NB4 (cell line): ENCODE measurements at regions not wholly inside any gene's neighbourhood (a gene's known extent, or its start where the extent isn't known, plus 50 kb on each side); places are given as distances from the start of the nearest gene placed in this dataset.

Source experiments
- DNase-seq: peaks from one replicate; pipeline ENCODE4 v3.0.0; 2010; ENCODE audit warnings: low read depth
- H3K4me3 ChIP-seq: one replicate; pipeline ENCODE4 v1.5.1; 2011; ENCODE audit warnings: mild to moderate bottlenecking, low read depth, low read length, moderate library complexity
- CTCF ChIP-seq: IDR thresholded peaks from one replicate; pipeline ENCODE4 v1.5.1; 2012; ENCODE audit warnings: low read depth, low read length
- MYC ChIP-seq: IDR thresholded peaks from 2 replicates; pipeline ENCODE4 v1.6.1; 2011; ENCODE audit warnings: low read depth, low read length
- POLR2A ChIP-seq: IDR thresholded peaks from 2 replicates; pipeline ENCODE4 v1.6.1; 2011; ENCODE audit warnings: mild to moderate bottlenecking; ENCODE audit not compliant: insufficient read length; ENCODE audit errors: extremely low read depth
- TF ChIP-seq, protein P1 (sequence below): IDR thresholded peaks from 2 replicates; pipeline ENCODE4 v1.6.1; 2011; ENCODE audit warnings: low read depth, low read length

DNA sequence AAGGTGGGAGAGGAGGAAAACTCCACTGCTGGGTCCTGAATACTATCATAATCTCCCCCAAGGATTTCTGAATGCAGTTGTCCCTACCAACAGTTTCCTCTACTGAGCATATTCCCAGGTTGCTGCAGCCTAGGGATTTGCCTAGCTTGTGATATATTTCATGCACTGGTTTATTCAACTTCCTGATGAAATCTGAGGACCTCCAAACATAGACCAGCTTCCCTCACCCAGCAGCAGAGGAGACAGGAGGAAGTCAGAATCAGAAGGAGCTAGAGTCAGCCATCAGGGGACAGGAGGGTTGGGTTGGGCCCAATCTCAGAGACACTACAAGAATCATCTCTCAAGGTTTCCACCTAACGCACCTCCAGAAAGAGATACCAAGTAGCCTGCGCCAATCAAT, 138.4 kb upstream of the TOP1 start:
- H3K4me3 ChIP-seq: no peak overlapping the region
- TF ChIP-seq, protein P1, sequence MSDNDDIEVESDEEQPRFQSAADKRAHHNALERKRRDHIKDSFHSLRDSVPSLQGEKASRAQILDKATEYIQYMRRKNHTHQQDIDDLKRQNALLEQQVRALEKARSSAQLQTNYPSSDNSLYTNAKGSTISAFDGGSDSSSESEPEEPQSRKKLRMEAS: no peak
- TF ChIP-seq CTCF (no peak), POLR2A (no peak), MYC (no peak)
- no peak for DNase-seq

- DNase-seq: no peak
- TF ChIP-seq POLR2A (no peak), CTCF (no peak), MYC (no peak)
- TF ChIP-seq, protein P1: no peak
- H3K4me3 ChIP-seq: no peak overlapping the region
Measured at GRCh38 chr20:40890635-40891034, 138.0 kb upstream of the TOP1 start.

GRCh38 chr20:40891351-40891750, 137.3 kb upstream of the TOP1 start:
- DNase-seq: no peak
- H3K4me3 ChIP-seq: no peak overlapping the region
- TF ChIP-seq, protein P1: no peak
- TF ChIP-seq CTCF: no peak
- no peak for TF ChIP-seq MYC

- H3K4me3 ChIP-seq: no peak overlapping the region
- no peak for DNase-seq
- TF ChIP-seq POLR2A (no peak), MYC (no peak)
- TF ChIP-seq, protein P1: no peak
Measured at GRCh38 chr20:40892642-40893041, 136.0 kb upstream of the TOP1 start.

DNA sequence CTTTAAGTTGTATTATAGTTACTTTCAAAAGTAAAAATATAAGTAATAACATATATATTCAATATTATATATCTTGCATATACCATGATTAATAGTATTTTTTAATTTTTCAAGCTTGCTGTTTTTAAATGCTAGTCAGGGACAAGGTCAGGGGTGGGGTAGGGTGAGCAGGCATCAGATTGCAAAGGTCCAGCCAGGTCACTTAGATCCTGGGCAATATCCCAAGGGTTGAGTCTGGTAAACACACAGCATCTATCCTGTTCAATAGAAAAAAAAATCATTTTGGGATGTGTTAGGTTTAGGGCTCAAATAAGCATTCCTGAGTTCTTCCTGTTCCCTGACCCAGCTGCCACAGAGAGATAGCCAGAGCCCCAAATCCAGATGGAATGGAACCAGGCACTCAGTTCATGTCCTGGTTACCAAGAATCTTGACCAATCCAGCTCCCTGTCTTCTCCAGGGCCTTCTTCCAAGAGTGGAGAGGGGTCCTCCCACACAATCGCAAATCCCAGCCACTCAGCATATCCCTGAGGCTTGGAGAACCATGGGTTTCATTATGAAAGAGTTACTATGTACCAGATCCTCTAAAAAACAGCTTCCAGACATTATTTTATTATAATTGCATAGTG, 134.9 kb upstream of the TOP1 start:
- DNase-seq: no peak
- TF ChIP-seq MYC (no peak), CTCF (no peak), POLR2A (no peak)
- TF ChIP-seq, protein P1: no peak

GRCh38 chr20:40894237-40894630, 134.4 kb upstream of the TOP1 start:
- TF ChIP-seq MYC (no peak), POLR2A (no peak), CTCF (no peak)
- TF ChIP-seq, protein P1: no peak
- no peak for DNase-seq
- H3K4me3 ChIP-seq: no peak overlapping the region

More for the DNA sequence above, 134.9 kb upstream of the TOP1 start:
- no peak overlapping the region for H3K4me3 ChIP-seq
